GM12878 (cell line): ENCODE measurements at regions not wholly inside any gene's neighbourhood (a gene's known extent, or its start where the extent isn't known, plus 50 kb on each side); places are given as distances from the start of the nearest gene placed in this dataset.

Experiments used
- BACH1 ChIP-seq: fragments of 450-650 bp; IDR thresholded peaks from 2 replicates; pipeline ENCODE4 v1.6.1; 2017; ENCODE audit warnings: mild to moderate bottlenecking, borderline replicate concordance
- CBFB ChIP-seq: IDR thresholded peaks from 2 replicates; pipeline ENCODE4 v1.6.1; 2016; ENCODE audit warnings: antibody characterized with exemption, low read depth
- CREM ChIP-seq: IDR thresholded peaks from 2 replicates; pipeline ENCODE4 v1.6.1; 2014; ENCODE audit warnings: antibody characterized with exemption, low read depth
- CUX1 ChIP-seq: IDR thresholded peaks from 2 replicates; pipeline ENCODE4 v1.6.1; 2012; ENCODE audit warnings: improper control_type of control experiment, low read depth, low read length; ENCODE audit not compliant: insufficient replicate concordance
- EED ChIP-seq: sonication (generic); IDR thresholded peaks from 2 replicates; pipeline ENCODE4 v1.6.1; 2016; ENCODE audit warnings: antibody characterized with exemption, low read depth
- ETV6 ChIP-seq, 2 experiments: fragments of 450-650 bp in 1 of 2; IDR thresholded peaks in 1 of 2; conservative IDR thresholded peaks in 1 of 2; 2 replicates each; pipeline ENCODE4 v1.6.1; 2014; ENCODE audit warnings: antibody characterized with exemption in 1 of 2, borderline replicate concordance in 1 of 2, low read depth in 1 of 2, mild to moderate bottlenecking in 1 of 2, moderate library complexity in 1 of 2
- GATAD2B ChIP-seq: fragments of 450-650 bp; conservative IDR thresholded peaks from 2 replicates; pipeline ENCODE4 v1.6.1; 2017; ENCODE audit warnings: low read depth, mild to moderate bottlenecking, moderate library complexity
- HDGF ChIP-seq: fragments of 450-650 bp; IDR thresholded peaks from 2 replicates; pipeline ENCODE4 v1.6.1; 2016; ENCODE audit warnings: antibody characterized with exemption
- JUNB ChIP-seq: IDR thresholded peaks from 2 replicates; pipeline ENCODE4 v1.6.1; 2016; ENCODE audit warnings: antibody characterized with exemption, mild to moderate bottlenecking
- MEF2A ChIP-seq: IDR thresholded peaks from 2 replicates; pipeline ENCODE4 v1.6.1; 2011; ENCODE audit warnings: low read depth, mild to moderate bottlenecking, low read length, moderate library complexity; ENCODE audit not compliant: insufficient read depth
- MTA2 ChIP-seq: fragments of 450-650 bp; IDR thresholded peaks from 2 replicates; pipeline ENCODE4 v1.6.1; 2016; ENCODE audit warnings: low read depth, mild to moderate bottlenecking, moderate library complexity
- NFXL1 ChIP-seq: fragments of 450-650 bp; IDR thresholded peaks from 2 replicates; pipeline ENCODE4 v1.6.1; 2017; ENCODE audit warnings: antibody characterized with exemption, mild to moderate bottlenecking, borderline replicate concordance
- PAX5 ChIP-seq: IDR thresholded peaks from 2 replicates; pipeline ENCODE4 v1.6.1; 2011; ENCODE audit warnings: low read depth, low read length, borderline replicate concordance
- POU2F2 ChIP-seq: IDR thresholded peaks from 3 replicates; pipeline ENCODE4 v1.6.1; 2011; ENCODE audit warnings: low read depth, mild to moderate bottlenecking, low read length, borderline replicate concordance
- TCF3 ChIP-seq: IDR thresholded peaks from 2 replicates; pipeline ENCODE4 v1.6.1; 2012; ENCODE audit warnings: low read depth, mild to moderate bottlenecking, low read length, borderline replicate concordance; ENCODE audit not compliant: insufficient read depth
- YY1 ChIP-seq: IDR thresholded peaks from 2 replicates; pipeline ENCODE4 v1.6.1; 2011; ENCODE audit warnings: low read depth, mild to moderate bottlenecking, low read length
- TF ChIP-seq, protein P1 (sequence below): fragments of 450-650 bp; IDR thresholded peaks from 2 replicates; pipeline ENCODE4 v1.6.1; 2017; ENCODE audit warnings: mild to moderate bottlenecking, low read depth, inconsistent platforms; ENCODE audit not compliant: poor library complexity, severe bottlenecking
- TF ChIP-seq, protein P2 (sequence below): fragments of 150-350 bp; IDR thresholded peaks from 2 replicates; pipeline ENCODE4 v1.6.1; 2016; ENCODE audit warnings: low read depth, low read length

- peak; percentile 77 for TF ChIP-seq CUX1
- TF ChIP-seq ETV6 (conservative IDR thresholded peaks at IDR 0.05 in 1 of 2, IDR thresholded peaks at IDR 0.05 in 1 of 2; ENCODE audit: borderline replicate concordance in 1 of 2, low read depth in 1 of 2), result peak in 1 of 2 experiments; percentile 83; a peak in 1 of 4 replicates
- peak; percentile 93 for TF ChIP-seq MTA2
- no peak for TF ChIP-seq TCF3
- TF ChIP-seq, protein P1, sequence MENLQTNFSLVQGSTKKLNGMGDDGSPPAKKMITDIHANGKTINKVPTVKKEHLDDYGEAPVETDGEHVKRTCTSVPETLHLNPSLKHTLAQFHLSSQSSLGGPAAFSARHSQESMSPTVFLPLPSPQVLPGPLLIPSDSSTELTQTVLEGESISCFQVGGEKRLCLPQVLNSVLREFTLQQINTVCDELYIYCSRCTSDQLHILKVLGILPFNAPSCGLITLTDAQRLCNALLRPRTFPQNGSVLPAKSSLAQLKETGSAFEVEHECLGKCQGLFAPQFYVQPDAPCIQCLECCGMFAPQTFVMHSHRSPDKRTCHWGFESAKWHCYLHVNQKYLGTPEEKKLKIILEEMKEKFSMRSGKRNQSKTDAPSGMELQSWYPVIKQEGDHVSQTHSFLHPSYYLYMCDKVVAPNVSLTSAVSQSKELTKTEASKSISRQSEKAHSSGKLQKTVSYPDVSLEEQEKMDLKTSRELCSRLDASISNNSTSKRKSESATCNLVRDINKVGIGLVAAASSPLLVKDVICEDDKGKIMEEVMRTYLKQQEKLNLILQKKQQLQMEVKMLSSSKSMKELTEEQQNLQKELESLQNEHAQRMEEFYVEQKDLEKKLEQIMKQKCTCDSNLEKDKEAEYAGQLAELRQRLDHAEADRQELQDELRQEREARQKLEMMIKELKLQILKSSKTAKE, result peak; percentile 79
- peak; percentile 49; the same call in 1 of the 2 replicates for TF ChIP-seq CREM
- no peak for TF ChIP-seq NFXL1
- TF ChIP-seq JUNB, result peak; percentile 80
- TF ChIP-seq BACH1, result peak; percentile 62; the same call in 1 of the 2 replicates
- TF ChIP-seq PAX5, result peak; percentile 71
- TF ChIP-seq POU2F2, result peak; percentile 13; the same call in 1 of the 3 replicates
- TF ChIP-seq YY1, result peak; percentile 88
- TF ChIP-seq HDGF, result no peak
- TF ChIP-seq EED, result peak; percentile 91
- peak; percentile 91 for TF ChIP-seq CBFB
- TF ChIP-seq MEF2A, result peak; percentile 51; the same call in 1 of the 2 replicates
- peak; percentile 68; the same call in 1 of the 2 replicates for TF ChIP-seq GATAD2B
- TF ChIP-seq, protein P2, sequence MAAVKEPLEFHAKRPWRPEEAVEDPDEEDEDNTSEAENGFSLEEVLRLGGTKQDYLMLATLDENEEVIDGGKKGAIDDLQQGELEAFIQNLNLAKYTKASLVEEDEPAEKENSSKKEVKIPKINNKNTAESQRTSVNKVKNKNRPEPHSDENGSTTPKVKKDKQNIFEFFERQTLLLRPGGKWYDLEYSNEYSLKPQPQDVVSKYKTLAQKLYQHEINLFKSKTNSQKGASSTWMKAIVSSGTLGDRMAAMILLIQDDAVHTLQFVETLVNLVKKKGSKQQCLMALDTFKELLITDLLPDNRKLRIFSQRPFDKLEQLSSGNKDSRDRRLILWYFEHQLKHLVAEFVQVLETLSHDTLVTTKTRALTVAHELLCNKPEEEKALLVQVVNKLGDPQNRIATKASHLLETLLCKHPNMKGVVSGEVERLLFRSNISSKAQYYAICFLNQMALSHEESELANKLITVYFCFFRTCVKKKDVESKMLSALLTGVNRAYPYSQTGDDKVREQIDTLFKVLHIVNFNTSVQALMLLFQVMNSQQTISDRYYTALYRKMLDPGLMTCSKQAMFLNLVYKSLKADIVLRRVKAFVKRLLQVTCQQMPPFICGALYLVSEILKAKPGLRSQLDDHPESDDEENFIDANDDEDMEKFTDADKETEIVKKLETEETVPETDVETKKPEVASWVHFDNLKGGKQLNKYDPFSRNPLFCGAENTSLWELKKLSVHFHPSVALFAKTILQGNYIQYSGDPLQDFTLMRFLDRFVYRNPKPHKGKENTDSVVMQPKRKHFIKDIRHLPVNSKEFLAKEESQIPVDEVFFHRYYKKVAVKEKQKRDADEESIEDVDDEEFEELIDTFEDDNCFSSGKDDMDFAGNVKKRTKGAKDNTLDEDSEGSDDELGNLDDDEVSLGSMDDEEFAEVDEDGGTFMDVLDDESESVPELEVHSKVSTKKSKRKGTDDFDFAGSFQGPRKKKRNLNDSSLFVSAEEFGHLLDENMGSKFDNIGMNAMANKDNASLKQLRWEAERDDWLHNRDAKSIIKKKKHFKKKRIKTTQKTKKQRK, result no peak
Measured at GRCh38 chr21:25501996-25502665, 105.2 kb downstream of the MRPL39 start (continued).
